ENCODE measurements at regions not wholly inside any gene's neighbourhood (a gene's known extent, or its start where the extent isn't known, plus 50 kb on each side); places are given as distances from the start of the nearest gene placed in this dataset.

DNA sequence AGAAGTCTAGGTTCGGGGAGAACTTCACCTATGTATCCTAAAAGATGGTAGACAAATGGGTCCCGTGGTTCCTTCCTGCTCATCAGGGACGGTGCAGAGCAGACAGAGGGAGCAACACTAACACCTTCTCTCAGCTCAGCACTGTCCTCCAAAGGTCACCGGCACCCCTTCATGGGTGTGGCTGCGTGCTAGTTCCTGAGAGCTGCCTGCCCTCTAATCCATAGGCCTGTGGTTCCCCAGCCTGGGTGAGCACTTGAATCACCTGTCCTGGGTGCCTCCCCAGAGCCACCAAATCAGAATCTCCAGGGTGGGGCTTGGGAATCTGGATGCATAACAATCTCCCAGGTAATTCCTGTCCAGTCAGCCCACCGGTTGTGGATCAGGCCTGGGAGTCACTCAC is 113.9 kb upstream of the TMEM45B start:
- Mint-ChIP-seq H3K36me3 (ENCODE audit: insufficient read depth in 1 of 3, low read depth in 3 of 3) (no peaks in the 10 kb centered on the region), H3K4me1 (peaks cover 3 to 4% of the 10 kb centered on the region in 2 experiments), H3K27me3 (ENCODE audit: low read depth) (peaks cover 42% of the 10 kb centered on the region), H3K27ac (no peak overlapping the region), H3K9me3 (no peaks in the 10 kb centered on the region; a peak in 1 of 5 replicates), H3K4me3 (no peak overlapping the region)
- no peaks in the 10 kb centered on the region for H3K23me2 ChIP-seq (ENCODE audit: insufficient read length, low read depth, low read length, poor library complexity, severe bottlenecking)
- H3K56ac ChIP-seq (ENCODE audit: insufficient read length, low read depth, low read length), result no peak overlapping the region
- H4K91ac ChIP-seq (ENCODE audit: insufficient read length, low read depth, low read length), result no peak overlapping the region
- DNase-seq, result no peak
- no peaks in the 10 kb centered on the region for H3K27me3 ChIP-seq (ENCODE audit: insufficient read depth, low read length)
- no peak overlapping the region for H2BK5ac ChIP-seq (ENCODE audit: insufficient read length, low read length)
- no peak overlapping the region for H4K5ac ChIP-seq (ENCODE audit: insufficient read length, low read depth, low read length)
- no peaks in the 10 kb centered on the region for H3K79me2 ChIP-seq (ENCODE audit: insufficient read depth, low read length)
- H2AFZ ChIP-seq (ENCODE audit: low read length), result no peak overlapping the region
- no peak overlapping the region for H2BK12ac ChIP-seq (ENCODE audit: insufficient read length, low read depth, low read length)
- H3K9ac ChIP-seq (ENCODE audit: extremely low read depth, insufficient read length, low read length), result no peak overlapping the region
- H2BK15ac ChIP-seq (ENCODE audit: low read depth, low read length), result no peak overlapping the region
- no peaks in the 10 kb centered on the region for H4K20me1 ChIP-seq (ENCODE audit: control insufficient read depth, insufficient read depth, insufficient read length)
- no peaks in the 10 kb centered on the region for H3K9me3 ChIP-seq (ENCODE audit: control insufficient read depth, low read depth, low read length)
- no peak overlapping the region for H3K27ac ChIP-seq (ENCODE audit: insufficient read length, low read depth, low read length)
- no peak overlapping the region for H3K23ac ChIP-seq (ENCODE audit: insufficient read length, low read depth, low read length)
- no peak overlapping the region for H4K8ac ChIP-seq (replicated peaks; ENCODE audit: insufficient read length, low read depth, low read length)
- no peaks in the 10 kb centered on the region for H3K79me1 ChIP-seq (ENCODE audit: insufficient read depth, low read depth, low read length, poor library complexity, severe bottlenecking)
- no peak overlapping the region for H3K14ac ChIP-seq (ENCODE audit: insufficient read depth, low read length)
- no peak overlapping the region for H3K4me2 ChIP-seq (ENCODE audit: insufficient read depth, insufficient read length, low read length)
- no peak overlapping the region for H3K4ac ChIP-seq (ENCODE audit: low read depth, low read length)
- TF ChIP-seq, protein P1, sequence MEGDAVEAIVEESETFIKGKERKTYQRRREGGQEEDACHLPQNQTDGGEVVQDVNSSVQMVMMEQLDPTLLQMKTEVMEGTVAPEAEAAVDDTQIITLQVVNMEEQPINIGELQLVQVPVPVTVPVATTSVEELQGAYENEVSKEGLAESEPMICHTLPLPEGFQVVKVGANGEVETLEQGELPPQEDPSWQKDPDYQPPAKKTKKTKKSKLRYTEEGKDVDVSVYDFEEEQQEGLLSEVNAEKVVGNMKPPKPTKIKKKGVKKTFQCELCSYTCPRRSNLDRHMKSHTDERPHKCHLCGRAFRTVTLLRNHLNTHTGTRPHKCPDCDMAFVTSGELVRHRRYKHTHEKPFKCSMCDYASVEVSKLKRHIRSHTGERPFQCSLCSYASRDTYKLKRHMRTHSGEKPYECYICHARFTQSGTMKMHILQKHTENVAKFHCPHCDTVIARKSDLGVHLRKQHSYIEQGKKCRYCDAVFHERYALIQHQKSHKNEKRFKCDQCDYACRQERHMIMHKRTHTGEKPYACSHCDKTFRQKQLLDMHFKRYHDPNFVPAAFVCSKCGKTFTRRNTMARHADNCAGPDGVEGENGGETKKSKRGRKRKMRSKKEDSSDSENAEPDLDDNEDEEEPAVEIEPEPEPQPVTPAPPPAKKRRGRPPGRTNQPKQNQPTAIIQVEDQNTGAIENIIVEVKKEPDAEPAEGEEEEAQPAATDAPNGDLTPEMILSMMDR (conservative IDR thresholded peaks at IDR 0.05), result no peak
- H2BK120ac ChIP-seq (ENCODE audit: low read depth, low read length, poor library complexity, severe bottlenecking), result no peak overlapping the region
- H3T11ph ChIP-seq (ENCODE audit: low read length), result no peak overlapping the region
- H2AK5ac ChIP-seq (ENCODE audit: insufficient read length, low read length), result no peak overlapping the region
- no peaks in the 10 kb centered on the region for H3K4me1 ChIP-seq (ENCODE audit: insufficient read depth, low read length)
- no peak overlapping the region for H2BK20ac ChIP-seq (ENCODE audit: low read depth, low read length, poor library complexity, severe bottlenecking)
- H3K18ac ChIP-seq (ENCODE audit: insufficient read length, low read depth, low read length), result no peak overlapping the region
- WGBS (ENCODE audit: extremely low coverage, insufficient read length, low lambda C conversion rate), result no CpG with 5 or more reads among the region's 6 CpGs
